PC-3 (cell line): ENCODE measurements at regions not wholly inside any gene's neighbourhood (a gene's known extent, or its start where the extent isn't known, plus 50 kb on each side); places are given as distances from the start of the nearest gene placed in this dataset.
A peak's percentile ranks its signal among the peaks of the same experiment; 100 is the strongest.

ENCODE experiments used
- ATAC-seq: fragments of 200-7000 bp; cut with Tn5 transposase; 2 replicates; pipeline ENCODE4 v1.9.1; 2020; ENCODE audit warnings: mild to moderate bottlenecking, moderate library complexity
- BruUV-seq: library from RNA; stranded (reverse); fragments of 400-500 nt; replicated peaks from 2 replicates; lab custom pipeline; 2021; lab: Mats Ljungman, UMichigan
- CTCF ChIA-PET: fragments of 300-600 bp; sonication (Branson Sonifier 250); formaldehyde crosslinking; loops from one replicate; lab custom pipeline; 2022; ENCODE audit warnings: antibody characterized with exemption; lab: Charles Lee
- POLR2A ChIA-PET: fragments of 300-600 bp; sonication (Branson Sonifier 250); formaldehyde crosslinking; loops from one replicate; lab custom pipeline; 2022; ENCODE audit warnings: antibody characterized with exemption; ENCODE audit not compliant: unreplicated experiment; lab: Charles Lee
- DNase-seq: peaks from one replicate; pipeline ENCODE4 v3.0.0-alpha.2; 2015
- H2AFZ ChIP-seq: fragments of 300-600 bp; sonication (generic); 2 replicates; pipeline ENCODE4 v1.6.0; 2016; ENCODE audit warnings: antibody characterized with exemption, low read length
- H3F3A ChIP-seq: fragments of 300-600 bp; sonication (generic); one replicate; pipeline ENCODE4 v1.6.0; 2017; ENCODE audit warnings: antibody characterized with exemption, low read length, control low read depth, mild to moderate bottlenecking; ENCODE audit not compliant: unreplicated experiment
- H3K27ac ChIP-seq: fragments of 300-600 bp; sonication (generic); 2 replicates; pipeline ENCODE4 v1.5.1; 2016; ENCODE audit warnings: mild to moderate bottlenecking, low read length
- H3K27me3 ChIP-seq: fragments of 300-600 bp; sonication (generic); 2 replicates; pipeline ENCODE4 v1.6.1; 2016; ENCODE audit warnings: low read length, mixed read lengths
- H3K36me3 ChIP-seq: fragments of 300-600 bp; sonication (generic); 2 replicates; pipeline ENCODE4 v1.6.1; 2016; ENCODE audit warnings: low read depth, mixed run types, low read length, mixed read lengths
- H3K4me1 ChIP-seq: fragments of 300-600 bp; sonication (generic); 2 replicates; pipeline ENCODE4 v1.5.1; 2016; ENCODE audit warnings: low read length; ENCODE audit not compliant: insufficient read depth
- H3K4me2 ChIP-seq: fragments of 300-600 bp; sonication (generic); 2 replicates; pipeline ENCODE4 v1.6.0; 2016; ENCODE audit warnings: low read length
- H3K4me3 ChIP-seq: fragments of 300-600 bp; sonication (generic); 2 replicates; pipeline ENCODE4 v1.5.1; 2016; ENCODE audit warnings: mild to moderate bottlenecking, low read length, mixed read lengths
- H3K79me2 ChIP-seq: fragments of 300-600 bp; sonication (generic); 2 replicates; pipeline ENCODE4 v1.6.1; 2017; ENCODE audit warnings: low read length, mixed read lengths
- H3K9ac ChIP-seq: fragments of 300-600 bp; sonication (generic); 2 replicates; pipeline ENCODE4 v1.6.0; 2016; ENCODE audit warnings: mild to moderate bottlenecking, low read length
- H3K9me2 ChIP-seq: fragments of 300-600 bp; sonication (generic); replicated peaks from 2 replicates; pipeline ENCODE4 v1.6.1; 2016; ENCODE audit warnings: mixed run types, low read length, mixed read lengths
- H3K9me3 ChIP-seq: fragments of 300-600 bp; sonication (generic); 2 replicates; pipeline ENCODE4 v1.6.1; 2016; ENCODE audit warnings: low read length, mixed read lengths
- H4K20me1 ChIP-seq: fragments of 300-600 bp; sonication (generic); 2 replicates; pipeline ENCODE4 v1.6.1; 2016; ENCODE audit warnings: low read length, mixed read lengths
- EZH2 ChIP-seq: fragments of 300-600 bp; sonication (generic); IDR thresholded peaks from one replicate; pipeline ENCODE4 v1.6.1; 2017; ENCODE audit warnings: antibody characterized with exemption, mild to moderate bottlenecking, low read length; ENCODE audit not compliant: unreplicated experiment
- EZH2phosphoT487 ChIP-seq: fragments of 300-600 bp; sonication (generic); IDR thresholded peaks from 2 replicates; pipeline ENCODE4 v1.6.1; 2018; ENCODE audit warnings: mild to moderate bottlenecking, antibody characterized with exemption, low read length, borderline replicate concordance
- intact Hi-C: fragments of 100-400 bp; cut with micrococcal nuclease; formaldehyde crosslinking; loops from 2 replicates; pipeline ENCODE4 v1.9.0; 2023
- TF ChIP-seq, protein P1 (sequence below): fragments of 300-600 bp; sonication (generic); conservative IDR thresholded peaks from 2 replicates; pipeline ENCODE4 v1.5.1; 2017; ENCODE audit warnings: antibody characterized with exemption, low read depth, mild to moderate bottlenecking, low read length

DNA sequence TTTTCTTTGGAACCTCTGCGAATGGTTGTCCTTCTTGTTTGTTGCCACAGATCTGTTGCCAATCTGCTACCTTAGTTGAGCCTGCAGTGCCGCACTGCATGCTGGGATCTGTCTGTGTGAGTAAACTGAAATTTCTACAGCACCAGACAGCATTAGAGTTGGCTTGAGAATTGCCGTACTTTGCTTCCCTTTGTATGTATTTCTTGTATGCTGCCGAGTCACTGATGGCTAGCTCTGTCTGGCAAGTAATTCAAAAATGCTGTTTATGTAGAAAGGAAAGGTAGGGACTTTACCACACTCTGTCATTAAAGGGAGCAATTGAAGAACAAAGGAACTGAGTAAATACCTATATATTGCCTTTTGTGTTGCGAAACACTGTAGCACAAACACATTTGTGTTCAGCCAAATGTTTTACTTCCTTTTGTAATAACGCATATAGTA is 857.4 kb downstream of the USP25 start:
- POLR2A ChIA-PET, result no interaction called here
- H3K9ac ChIP-seq, result no peak overlapping the region

DNA sequence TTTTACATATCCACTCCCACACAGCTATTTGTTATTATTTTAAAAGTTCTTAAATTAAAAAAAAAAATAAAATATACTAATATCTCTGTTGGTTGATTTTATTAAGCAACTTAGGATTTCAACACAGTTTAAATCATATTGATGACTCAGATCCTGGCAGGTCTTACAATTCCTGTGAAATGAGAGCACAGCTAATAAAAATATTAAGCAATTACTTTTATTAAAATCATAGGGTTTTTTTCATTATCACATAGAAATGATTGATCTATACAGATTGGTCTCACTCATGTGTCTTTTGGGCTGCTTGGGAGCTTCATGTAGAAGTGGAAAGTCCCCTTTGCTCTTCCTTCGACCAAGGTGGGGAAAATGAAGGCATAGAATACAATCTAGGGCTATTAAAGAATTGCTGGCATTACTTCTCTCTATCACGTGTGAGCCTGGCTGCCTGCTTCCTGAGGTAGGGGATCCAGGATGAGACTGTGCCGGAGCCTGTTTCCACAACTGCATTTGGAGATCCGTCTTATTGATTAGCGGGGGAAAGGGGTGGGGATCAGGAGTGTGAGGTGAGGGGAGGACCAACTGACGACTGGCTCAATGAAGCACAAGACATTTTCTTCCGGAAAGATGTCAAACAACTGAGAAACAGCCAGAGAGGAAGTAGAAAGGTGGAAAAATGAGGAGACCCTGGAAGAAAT is 858.0 kb downstream of the USP25 start:
- Histone ChIP-seq H2AFZ (no peak overlapping the region; the same call in 1 of the 2 replicates), H3K9ac (no peak overlapping the region), H3K27ac (peak overlapping the region; percentile 25; the same call in 1 of the 2 replicates), H3K9me3 (no peaks in the 10 kb centered on the region), H3K4me1 (no peaks in the 10 kb centered on the region), H3K79me2 (no peaks in the 10 kb centered on the region), H4K20me1 (no peaks in the 10 kb centered on the region), H3K4me2 (peak overlapping the region; percentile 66), H3K27me3 (no peaks in the 10 kb centered on the region), H3K9me2 (no peaks in the 10 kb centered on the region), H3K36me3 (no peaks in the 10 kb centered on the region), H3K4me3 (peak overlapping the region; percentile 32; the same call in 1 of the 2 replicates), H3F3A (no peaks in the 10 kb centered on the region)
- no TSS peak for BruUV-seq
- DNase-seq (peak; percentile 59), ATAC-seq (no peak)
- CTCF ChIA-PET, result no interaction called here
- POLR2A ChIA-PET, result no interaction called here
- TF ChIP-seq, protein P1, sequence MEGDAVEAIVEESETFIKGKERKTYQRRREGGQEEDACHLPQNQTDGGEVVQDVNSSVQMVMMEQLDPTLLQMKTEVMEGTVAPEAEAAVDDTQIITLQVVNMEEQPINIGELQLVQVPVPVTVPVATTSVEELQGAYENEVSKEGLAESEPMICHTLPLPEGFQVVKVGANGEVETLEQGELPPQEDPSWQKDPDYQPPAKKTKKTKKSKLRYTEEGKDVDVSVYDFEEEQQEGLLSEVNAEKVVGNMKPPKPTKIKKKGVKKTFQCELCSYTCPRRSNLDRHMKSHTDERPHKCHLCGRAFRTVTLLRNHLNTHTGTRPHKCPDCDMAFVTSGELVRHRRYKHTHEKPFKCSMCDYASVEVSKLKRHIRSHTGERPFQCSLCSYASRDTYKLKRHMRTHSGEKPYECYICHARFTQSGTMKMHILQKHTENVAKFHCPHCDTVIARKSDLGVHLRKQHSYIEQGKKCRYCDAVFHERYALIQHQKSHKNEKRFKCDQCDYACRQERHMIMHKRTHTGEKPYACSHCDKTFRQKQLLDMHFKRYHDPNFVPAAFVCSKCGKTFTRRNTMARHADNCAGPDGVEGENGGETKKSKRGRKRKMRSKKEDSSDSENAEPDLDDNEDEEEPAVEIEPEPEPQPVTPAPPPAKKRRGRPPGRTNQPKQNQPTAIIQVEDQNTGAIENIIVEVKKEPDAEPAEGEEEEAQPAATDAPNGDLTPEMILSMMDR, result no peak
- TF ChIP-seq EZH2phosphoT487 (no peak), EZH2 (no peak)
- intact Hi-C loops, result no loop called here

More for the DNA sequence above, 857.4 kb downstream of the USP25 start:
- Histone ChIP-seq H3F3A (no peaks in the 10 kb centered on the region), H3K27me3 (no peaks in the 10 kb centered on the region), H4K20me1 (no peaks in the 10 kb centered on the region), H3K36me3 (no peaks in the 10 kb centered on the region), H3K9me2 (no peaks in the 10 kb centered on the region), H3K9me3 (no peaks in the 10 kb centered on the region), H3K4me1 (no peaks in the 10 kb centered on the region), H3K4me3 (peak overlapping the region; percentile 10), H3K27ac (peak overlapping the region; percentile 11; the same call in 1 of the 2 replicates), H3K79me2 (no peaks in the 10 kb centered on the region), H3K4me2 (peak overlapping the region; percentile 60), H2AFZ (peak overlapping the region; percentile 14; the same call in 1 of the 2 replicates)
- intact Hi-C loops, result no loop called here
- TF ChIP-seq, protein P1, result no peak
- TF ChIP-seq EZH2 (no peak), EZH2phosphoT487 (no peak)
- peak; percentile 46 for DNase-seq
- ATAC-seq, result no peak
- no TSS peak for BruUV-seq
- CTCF ChIA-PET, result no interaction called here

DNA sequence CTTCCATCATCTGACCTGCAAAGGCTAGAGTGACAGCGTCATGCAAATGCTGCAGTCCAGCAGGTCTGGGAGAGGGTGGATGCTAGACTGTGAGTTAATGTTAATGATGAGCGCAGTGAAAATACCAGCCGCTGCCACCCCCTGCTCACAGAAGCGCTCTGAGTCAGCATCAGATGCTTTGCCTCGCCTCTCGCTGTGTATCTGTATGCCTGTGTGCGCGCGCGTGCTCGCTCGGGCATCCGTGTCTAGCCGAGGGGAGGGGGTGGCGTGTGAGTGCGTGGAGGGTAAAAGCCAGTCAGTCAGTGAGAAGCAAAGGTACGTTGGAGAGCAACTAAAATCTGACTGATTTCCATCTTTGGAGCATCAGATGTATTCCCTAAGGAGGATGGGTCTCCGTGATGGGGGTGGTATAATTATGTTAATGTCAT is 858.7 kb downstream of the USP25 start:
- H3K4me1 ChIP-seq, result no peaks in the 10 kb centered on the region
- H3K27ac ChIP-seq, result no peak overlapping the region
- intact Hi-C loops, result no loop called here
- H3K4me2 ChIP-seq, result peak overlapping the region; percentile 66
- H3K9ac ChIP-seq, result no peak overlapping the region
- no peaks in the 10 kb centered on the region for H3K79me2 ChIP-seq
- no peaks in the 10 kb centered on the region for H3F3A ChIP-seq
- H3K27me3 ChIP-seq, result no peaks in the 10 kb centered on the region
- no peak overlapping the region; the same call in 1 of the 2 replicates for H2AFZ ChIP-seq
- H3K9me2 ChIP-seq, result no peaks in the 10 kb centered on the region
- peak overlapping the region; percentile 32; the same call in 1 of the 2 replicates for H3K4me3 ChIP-seq
- CTCF ChIA-PET, result no interaction called here
- no TSS peak for BruUV-seq
- H3K9me3 ChIP-seq, result no peaks in the 10 kb centered on the region
- POLR2A ChIA-PET, result no interaction called here
- ATAC-seq, result no peak; the same call in 1 of the 2 replicates
- H4K20me1 ChIP-seq, result no peaks in the 10 kb centered on the region
- no peak for TF ChIP-seq EZH2
- TF ChIP-seq, protein P1, result no peak
- TF ChIP-seq EZH2phosphoT487, result no peak
- DNase-seq, result peak; percentile 28
- H3K36me3 ChIP-seq, result no peaks in the 10 kb centered on the region
